ENCODE measurements at regions not wholly inside any gene's neighbourhood (a gene's known extent, or its start where the extent isn't known, plus 50 kb on each side); places are given as distances from the start of the nearest gene placed in this dataset.

DNA sequence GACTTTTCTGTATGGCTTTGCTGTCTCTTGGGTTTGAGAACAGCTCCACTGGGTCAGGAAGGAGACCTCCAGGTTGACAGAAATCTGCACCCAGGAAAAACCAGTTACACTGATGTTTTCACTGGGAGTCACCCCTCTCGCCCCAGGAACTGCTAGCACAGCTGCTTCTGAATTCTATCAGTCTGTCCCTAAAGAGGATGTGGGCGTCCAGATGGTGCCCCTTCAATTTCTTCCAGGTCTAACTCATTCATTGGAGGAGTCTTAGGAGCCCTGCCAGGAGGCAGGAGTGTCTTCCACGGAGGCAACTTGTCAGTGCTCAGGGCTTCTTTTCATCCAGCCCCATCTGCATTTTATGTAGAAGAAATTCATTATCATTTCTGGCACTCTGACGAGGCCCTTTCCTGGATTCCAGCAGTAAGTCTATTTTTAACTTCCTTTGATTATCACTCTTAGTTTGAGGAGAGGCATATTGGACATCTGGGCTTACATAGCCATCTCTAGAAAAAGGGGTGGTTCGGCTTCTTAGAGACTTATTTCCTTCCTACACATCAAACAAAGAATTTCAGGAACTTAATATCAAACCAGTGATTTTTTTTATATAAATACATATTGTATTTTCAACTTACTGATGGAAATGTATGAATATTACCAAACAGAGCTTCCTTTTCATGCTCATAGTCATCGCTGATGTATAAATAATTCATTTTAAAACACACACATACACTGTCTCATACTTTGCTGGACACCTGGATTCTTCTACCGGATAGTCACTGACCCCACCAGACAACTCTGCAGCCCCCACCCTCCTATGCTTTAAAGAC, 148.8 kb downstream of the IRX2 start:
- H3K9me3 ChIP-seq (ENCODE audit: insufficient read depth, low read depth, low read length), result no peaks in the 10 kb centered on the region; the same call in 1 of the 2 replicates
- H3K4me3 ChIP-seq (ENCODE audit: low read length), result no peak overlapping the region
- no peak overlapping the region for H3K27ac ChIP-seq (ENCODE audit: low read length)
- no peak overlapping the region for H3K9ac ChIP-seq (ENCODE audit: low read depth, low read length)
- no peaks in the 10 kb centered on the region for H3K36me3 ChIP-seq (ENCODE audit: insufficient read depth, low read depth, low read length)
- H3K4me1 ChIP-seq (ENCODE audit: insufficient read depth, low read length), result no peaks in the 10 kb centered on the region
- H3K27me3 ChIP-seq (ENCODE audit: insufficient read depth, low read length), result no peaks in the 10 kb centered on the region

DNA sequence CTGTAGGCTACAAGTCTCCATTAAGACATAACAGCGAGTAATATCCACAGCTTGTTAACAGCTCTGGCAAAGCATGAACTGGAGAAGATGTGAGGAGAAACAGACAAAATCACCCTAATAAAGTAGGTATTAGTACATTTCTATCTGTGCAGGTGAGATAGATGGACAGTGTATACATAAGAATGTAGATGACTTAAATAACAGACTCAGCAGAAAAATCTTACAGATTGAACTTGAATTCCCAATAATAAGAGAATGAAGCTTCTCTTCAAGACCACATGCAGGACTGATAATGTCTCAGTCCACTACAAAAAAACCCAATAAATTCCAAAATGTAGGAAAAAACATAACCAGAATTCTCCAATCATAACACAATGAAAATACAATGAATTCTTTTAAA, 153.0 kb downstream of the IRX2 start:
- H3K9ac ChIP-seq (ENCODE audit: low read depth, low read length), result no peak overlapping the region
- no peaks in the 10 kb centered on the region; the same call in 1 of the 2 replicates for H3K9me3 ChIP-seq (ENCODE audit: insufficient read depth, low read depth, low read length)
- no peaks in the 10 kb centered on the region for H3K36me3 ChIP-seq (ENCODE audit: insufficient read depth, low read depth, low read length)
- H3K4me1 ChIP-seq (ENCODE audit: insufficient read depth, low read length), result no peaks in the 10 kb centered on the region
- H3K27ac ChIP-seq (ENCODE audit: low read length), result no peak overlapping the region
- no peak overlapping the region for H3K4me3 ChIP-seq (ENCODE audit: low read length)
- H3K27me3 ChIP-seq (ENCODE audit: insufficient read depth, low read length), result no peaks in the 10 kb centered on the region

DNA sequence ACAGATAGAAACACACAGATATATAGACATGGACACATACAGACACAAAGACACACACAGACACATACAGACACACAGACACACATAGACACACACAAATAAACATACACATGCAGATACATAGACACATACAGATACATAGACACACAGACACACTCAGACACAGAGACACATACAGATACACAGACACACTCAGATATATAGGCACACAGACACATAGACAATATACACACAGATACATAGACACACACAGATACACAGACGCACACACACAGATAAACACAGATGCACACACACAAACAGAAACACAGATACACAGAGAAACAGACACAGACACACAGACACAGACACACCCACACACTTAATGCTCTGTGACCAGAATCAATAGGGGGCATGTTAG, 156.8 kb downstream of the IRX2 start:
- no peaks in the 10 kb centered on the region for H3K36me3 ChIP-seq (ENCODE audit: insufficient read depth, low read depth, low read length)
- H3K4me3 ChIP-seq (ENCODE audit: low read length), result no peak overlapping the region
- no peak overlapping the region for H3K9ac ChIP-seq (ENCODE audit: low read depth, low read length)
- no peaks in the 10 kb centered on the region; the same call in 1 of the 2 replicates for H3K4me1 ChIP-seq (ENCODE audit: insufficient read depth, low read length)
- H3K27ac ChIP-seq (ENCODE audit: low read length), result no peak overlapping the region
- no peaks in the 10 kb centered on the region; the same call in 1 of the 2 replicates for H3K9me3 ChIP-seq (ENCODE audit: insufficient read depth, low read depth, low read length)
- 0 out of 2 replicates have a peak, but pooled peaks cover 4% of the 10 kb centered on the region for H3K27me3 ChIP-seq (ENCODE audit: insufficient read depth, low read length)

DNA sequence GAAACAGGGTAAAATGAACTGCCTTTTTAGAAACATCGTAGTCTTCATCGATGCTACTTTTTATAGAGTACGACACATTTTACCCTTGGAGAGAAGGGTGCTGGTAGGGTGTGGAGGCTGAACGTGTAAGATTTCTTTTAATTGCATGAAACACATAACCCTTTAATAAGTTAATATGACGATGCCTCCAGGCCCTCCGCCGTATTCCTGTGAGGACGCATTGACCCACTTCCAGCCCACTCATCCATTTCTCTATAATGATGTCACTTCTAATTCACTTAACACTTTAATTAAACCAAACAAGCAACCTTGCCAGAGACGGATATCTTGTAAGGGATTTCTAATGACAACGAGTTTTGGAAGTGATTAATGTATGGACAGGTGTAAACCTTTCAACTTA, 158.7 kb downstream of the IRX2 start:
- no peak overlapping the region for H3K4me3 ChIP-seq (ENCODE audit: low read length)

DNA sequence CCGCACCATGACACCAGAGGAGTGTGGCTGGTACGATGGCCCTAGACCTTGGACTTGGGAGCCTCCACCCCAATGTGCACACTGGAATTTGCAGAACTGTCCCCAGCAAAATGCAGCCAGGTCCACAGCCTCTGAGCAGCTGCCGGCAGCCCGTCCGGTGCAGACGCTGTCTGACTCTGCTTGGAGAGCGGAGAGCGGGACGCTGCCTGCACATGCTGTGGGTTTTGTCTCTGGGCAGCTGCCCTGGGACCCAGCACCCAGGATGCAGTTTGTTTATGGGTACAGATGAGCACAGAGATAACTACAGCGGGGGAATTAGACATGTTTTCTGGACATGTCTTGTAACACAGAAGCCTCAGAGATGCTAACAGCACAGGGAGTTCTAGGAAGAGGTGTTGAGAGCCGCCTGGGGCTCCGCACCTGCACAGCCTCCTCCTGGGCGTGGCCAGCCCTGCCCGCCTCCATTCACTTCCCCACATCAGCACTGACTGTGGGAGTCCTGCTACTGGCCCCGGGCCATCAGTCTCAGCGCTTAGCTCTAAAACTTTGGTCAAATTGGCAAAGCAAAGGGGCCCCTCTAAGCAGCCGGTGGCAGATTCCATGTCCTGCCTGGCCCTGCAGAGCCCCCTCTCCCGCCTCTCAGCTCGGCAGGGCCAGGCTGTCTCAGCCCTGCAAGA, 159.6 kb downstream of the IRX2 start:
- Histone ChIP-seq H3K27ac (ENCODE audit: low read length) (no peak overlapping the region), H3K36me3 (ENCODE audit: insufficient read depth, low read depth, low read length) (no peaks in the 10 kb centered on the region), H3K4me3 (ENCODE audit: low read length) (no peak overlapping the region), H3K27me3 (ENCODE audit: insufficient read depth, low read length) (0 out of 2 replicates have a peak, but pooled peaks cover 4% of the 10 kb centered on the region), H3K4me1 (ENCODE audit: insufficient read depth, low read length) (no peaks in the 10 kb centered on the region; the same call in 1 of the 2 replicates), H3K9ac (ENCODE audit: low read depth, low read length) (no peak overlapping the region), H3K9me3 (ENCODE audit: insufficient read depth, low read depth, low read length) (no peaks in the 10 kb centered on the region)

More for the DNA sequence above, 158.7 kb downstream of the IRX2 start:
- H3K9ac ChIP-seq (ENCODE audit: low read depth, low read length), result no peak overlapping the region
- no peak overlapping the region for H3K27ac ChIP-seq (ENCODE audit: low read length)
- H3K27me3 ChIP-seq (ENCODE audit: insufficient read depth, low read length), result 0 out of 2 replicates have a peak, but pooled peaks cover 4% of the 10 kb centered on the region
- H3K4me1 ChIP-seq (ENCODE audit: insufficient read depth, low read length), result no peaks in the 10 kb centered on the region; the same call in 1 of the 2 replicates
- no peaks in the 10 kb centered on the region for H3K9me3 ChIP-seq (ENCODE audit: insufficient read depth, low read depth, low read length)
- no peaks in the 10 kb centered on the region for H3K36me3 ChIP-seq (ENCODE audit: insufficient read depth, low read depth, low read length)

DNA sequence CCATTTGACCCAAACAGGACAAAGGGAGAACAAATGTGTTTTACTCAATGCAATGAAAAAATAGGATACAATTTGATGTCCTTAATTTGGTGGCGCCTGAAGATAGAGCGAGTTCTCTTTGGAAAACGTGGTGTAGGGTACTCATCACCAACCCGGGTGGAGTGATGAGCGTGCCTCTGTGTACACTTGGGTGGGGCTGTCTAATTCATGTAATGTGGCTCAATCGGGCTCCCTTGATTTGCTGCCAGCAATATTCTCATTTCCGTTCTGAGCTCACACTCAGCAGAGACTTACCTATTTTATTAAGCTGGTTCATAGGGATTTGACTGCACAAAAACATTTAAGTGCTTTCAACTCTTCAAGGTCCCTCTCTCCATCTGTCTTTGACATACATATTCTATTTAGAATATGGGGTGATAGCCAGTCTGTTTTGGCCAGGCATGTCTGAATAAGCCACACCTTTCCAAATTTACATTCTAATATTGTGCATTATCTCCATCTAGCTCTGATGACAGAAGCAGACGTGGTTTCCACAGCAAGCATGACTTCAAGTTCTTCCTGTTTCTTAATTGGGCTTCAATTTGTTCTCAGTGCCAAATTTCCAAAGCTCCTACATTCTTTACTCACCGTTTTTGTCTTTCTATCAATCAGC, 162.5 kb downstream of the IRX2 start:
- Histone ChIP-seq H3K27me3 (ENCODE audit: insufficient read depth, low read length) (0 out of 2 replicates have a peak, but pooled peaks cover 4% of the 10 kb centered on the region), H3K27ac (ENCODE audit: low read length) (no peak overlapping the region), H3K4me1 (ENCODE audit: insufficient read depth, low read length) (no peaks in the 10 kb centered on the region; the same call in 1 of the 2 replicates), H3K36me3 (ENCODE audit: insufficient read depth, low read depth, low read length) (no peaks in the 10 kb centered on the region), H3K9ac (ENCODE audit: low read depth, low read length) (no peak overlapping the region), H3K9me3 (ENCODE audit: insufficient read depth, low read depth, low read length) (no peaks in the 10 kb centered on the region), H3K4me3 (ENCODE audit: low read length) (no peak overlapping the region)

DNA sequence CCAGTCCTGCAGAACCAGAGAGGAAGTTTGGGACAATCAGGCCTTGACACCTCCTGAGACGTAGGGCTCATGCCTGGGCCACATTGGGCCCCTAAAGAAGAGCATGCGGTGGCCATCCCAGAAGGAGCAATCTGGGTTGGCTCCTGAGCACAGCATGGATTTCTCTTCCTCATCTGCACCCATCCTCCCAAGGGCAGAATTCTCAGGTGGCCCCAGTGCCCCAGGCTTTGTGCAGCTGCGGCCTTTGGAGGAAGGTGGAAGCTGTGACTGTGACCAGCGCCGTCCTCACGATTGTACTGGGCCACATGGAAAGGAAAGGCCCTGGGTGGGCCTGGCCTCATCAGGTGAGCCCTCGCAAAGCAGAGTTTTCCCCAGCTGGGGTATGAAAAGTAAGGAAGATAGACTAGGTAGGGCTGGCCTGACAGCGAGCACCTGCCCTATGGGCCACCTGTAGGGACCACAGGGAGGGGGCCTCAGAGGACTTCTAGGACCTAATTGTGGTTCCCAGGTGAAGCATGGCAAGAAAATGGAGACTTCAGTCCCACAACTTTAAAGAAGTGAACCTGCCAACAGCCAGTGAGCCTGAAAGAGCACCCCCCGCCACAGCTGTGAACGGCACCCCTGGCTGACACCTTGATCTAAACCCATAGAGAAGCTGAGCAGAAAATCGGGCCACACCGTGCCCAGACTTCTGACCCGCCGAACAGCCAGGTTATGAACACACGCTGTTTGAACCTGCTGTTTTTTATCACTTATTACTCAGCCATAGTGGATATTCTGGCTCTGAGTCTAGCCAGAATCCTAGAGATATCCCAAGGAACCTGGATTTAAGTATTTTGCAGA, 164.1 kb downstream of the IRX2 start:
- Histone ChIP-seq H3K4me3 (ENCODE audit: low read length) (no peak overlapping the region), H3K4me1 (ENCODE audit: insufficient read depth, low read length) (no peaks in the 10 kb centered on the region; the same call in 1 of the 2 replicates), H3K27ac (ENCODE audit: low read length) (no peak overlapping the region), H3K9ac (ENCODE audit: low read depth, low read length) (no peak overlapping the region), H3K9me3 (ENCODE audit: insufficient read depth, low read depth, low read length) (no peaks in the 10 kb centered on the region), H3K27me3 (ENCODE audit: insufficient read depth, low read length) (0 out of 2 replicates have a peak, but pooled peaks cover 4% of the 10 kb centered on the region), H3K36me3 (ENCODE audit: insufficient read depth, low read depth, low read length) (no peaks in the 10 kb centered on the region)

DNA sequence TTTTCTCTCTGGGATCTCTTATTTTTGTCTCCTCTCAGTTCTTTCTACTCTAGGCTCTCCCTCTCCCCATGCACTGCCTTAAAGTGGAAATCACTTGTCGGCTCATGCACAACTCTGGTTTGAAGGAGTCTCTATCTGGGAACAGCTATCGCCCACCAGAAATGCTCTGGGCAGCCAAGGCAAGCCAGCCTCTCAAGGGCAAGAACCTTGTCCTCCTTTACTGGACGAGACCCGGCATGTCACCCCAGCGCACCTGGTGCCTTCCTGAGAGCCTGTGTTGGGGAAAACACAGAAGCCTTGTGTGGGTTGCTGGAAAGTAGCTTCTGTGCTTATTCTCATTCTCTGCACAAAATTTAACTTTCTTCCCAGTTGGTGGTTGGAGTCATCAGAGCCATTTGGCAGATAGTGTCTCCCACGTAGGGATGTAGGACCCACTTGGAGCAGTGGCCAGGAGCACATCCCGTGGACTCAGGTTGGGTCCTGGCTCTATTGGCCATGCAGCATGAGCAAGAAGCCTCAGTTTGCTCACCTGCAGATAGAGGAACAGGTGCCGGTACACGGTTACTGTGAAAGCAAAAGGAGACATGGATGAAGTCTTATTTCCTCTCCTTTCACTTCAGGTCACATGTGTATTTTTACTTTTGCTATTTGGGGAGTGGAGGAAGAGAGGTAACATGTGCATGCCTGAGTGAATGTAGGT, 165.3 kb downstream of the IRX2 start:
- H3K27ac ChIP-seq (ENCODE audit: low read length), result no peak overlapping the region
- no peaks in the 10 kb centered on the region for H3K36me3 ChIP-seq (ENCODE audit: insufficient read depth, low read depth, low read length)
- no peak overlapping the region for H3K9ac ChIP-seq (ENCODE audit: low read depth, low read length)
- no peak overlapping the region for H3K4me3 ChIP-seq (ENCODE audit: low read length)
- H3K9me3 ChIP-seq (ENCODE audit: insufficient read depth, low read depth, low read length), result no peaks in the 10 kb centered on the region
- H3K4me1 ChIP-seq (ENCODE audit: insufficient read depth, low read length), result no peaks in the 10 kb centered on the region
- 0 out of 2 replicates have a peak, but pooled peaks cover under 1% of the 10 kb centered on the region for H3K27me3 ChIP-seq (ENCODE audit: insufficient read depth, low read length)

DNA sequence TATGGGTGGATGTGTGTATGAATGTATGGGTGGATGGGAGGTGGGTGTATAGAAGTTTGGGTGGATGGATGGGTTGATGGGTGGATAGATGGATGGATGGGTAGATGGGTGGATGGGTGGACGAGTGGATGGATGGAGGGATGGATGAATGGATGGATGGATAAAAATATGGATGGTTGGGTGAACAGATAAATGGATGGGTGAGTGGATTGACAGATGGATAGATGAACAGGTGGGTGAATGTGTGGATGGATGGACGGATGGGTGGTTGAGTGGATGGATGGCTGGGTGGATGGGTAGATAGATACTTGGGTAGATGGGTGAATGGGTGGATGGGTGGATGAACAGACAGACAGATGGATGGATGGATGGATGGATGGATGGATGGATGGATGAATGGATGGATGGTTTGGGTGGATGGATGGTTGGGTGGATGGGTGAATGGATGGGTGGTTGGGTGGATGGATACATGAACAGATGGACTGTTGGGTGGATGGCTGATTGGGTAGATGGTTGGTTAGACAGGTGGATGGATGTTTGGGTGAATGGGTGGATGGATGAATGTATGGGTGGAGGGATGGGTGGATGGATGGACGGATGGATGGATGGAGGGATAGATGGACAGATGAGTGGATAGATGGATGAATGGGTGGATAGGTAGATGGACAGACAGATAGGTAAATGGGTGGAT, 166.8 kb downstream of the IRX2 start:
- H3K9ac ChIP-seq (ENCODE audit: low read depth, low read length), result no peak overlapping the region
- H3K4me1 ChIP-seq (ENCODE audit: insufficient read depth, low read length), result no peaks in the 10 kb centered on the region
- no peaks in the 10 kb centered on the region for H3K27me3 ChIP-seq (ENCODE audit: insufficient read depth, low read length)
- H3K9me3 ChIP-seq (ENCODE audit: insufficient read depth, low read depth, low read length), result no peaks in the 10 kb centered on the region
- no peak overlapping the region for H3K4me3 ChIP-seq (ENCODE audit: low read length)
- H3K27ac ChIP-seq (ENCODE audit: low read length), result no peak overlapping the region
- H3K36me3 ChIP-seq (ENCODE audit: insufficient read depth, low read depth, low read length), result no peaks in the 10 kb centered on the region

DNA sequence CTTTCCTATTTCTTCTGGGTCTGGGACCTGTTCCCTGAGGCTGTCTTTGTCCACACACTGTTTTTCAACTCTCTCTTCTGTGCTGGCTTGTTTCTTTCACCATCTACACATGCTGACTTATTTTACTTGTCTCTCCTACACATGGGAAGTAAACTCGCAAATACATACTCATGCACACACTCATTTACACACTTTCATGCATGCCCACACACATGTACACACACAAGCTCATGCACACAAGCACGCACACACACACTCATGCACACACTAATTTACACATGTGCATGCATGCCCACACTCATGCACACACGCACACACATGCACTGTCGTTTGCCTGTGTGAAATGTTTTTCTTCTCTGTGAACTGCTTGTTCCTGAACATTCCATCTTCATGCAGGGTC, 169.0 kb downstream of the IRX2 start:
- Histone ChIP-seq H3K36me3 (ENCODE audit: insufficient read depth, low read depth, low read length) (no peaks in the 10 kb centered on the region), H3K27me3 (ENCODE audit: insufficient read depth, low read length) (no peaks in the 10 kb centered on the region), H3K4me1 (ENCODE audit: insufficient read depth, low read length) (no peaks in the 10 kb centered on the region), H3K9ac (ENCODE audit: low read depth, low read length) (no peak overlapping the region), H3K27ac (ENCODE audit: low read length) (no peak overlapping the region), H3K9me3 (ENCODE audit: insufficient read depth, low read depth, low read length) (no peaks in the 10 kb centered on the region), H3K4me3 (ENCODE audit: low read length) (no peak overlapping the region)

Data from iPS-20b (cell line).